UCSD-AML1 (cell line): ENCODE measurements at regions not wholly inside any gene's neighbourhood (a gene's known extent, or its start where the extent isn't known, plus 50 kb on each side); places are given as distances from the start of the nearest gene placed in this dataset.
"Not testable (repeated sequence)": the region's sequence is repeated elsewhere in the genome, so short reads cannot be mapped to it uniquely, and the experiment has no call there.

Experiments
- DNase-seq: peaks from one replicate; lab custom pipeline; 2025; ENCODE audit not compliant: unreplicated experiment; lab: John Stamatoyannopoulos, UW

DNA sequence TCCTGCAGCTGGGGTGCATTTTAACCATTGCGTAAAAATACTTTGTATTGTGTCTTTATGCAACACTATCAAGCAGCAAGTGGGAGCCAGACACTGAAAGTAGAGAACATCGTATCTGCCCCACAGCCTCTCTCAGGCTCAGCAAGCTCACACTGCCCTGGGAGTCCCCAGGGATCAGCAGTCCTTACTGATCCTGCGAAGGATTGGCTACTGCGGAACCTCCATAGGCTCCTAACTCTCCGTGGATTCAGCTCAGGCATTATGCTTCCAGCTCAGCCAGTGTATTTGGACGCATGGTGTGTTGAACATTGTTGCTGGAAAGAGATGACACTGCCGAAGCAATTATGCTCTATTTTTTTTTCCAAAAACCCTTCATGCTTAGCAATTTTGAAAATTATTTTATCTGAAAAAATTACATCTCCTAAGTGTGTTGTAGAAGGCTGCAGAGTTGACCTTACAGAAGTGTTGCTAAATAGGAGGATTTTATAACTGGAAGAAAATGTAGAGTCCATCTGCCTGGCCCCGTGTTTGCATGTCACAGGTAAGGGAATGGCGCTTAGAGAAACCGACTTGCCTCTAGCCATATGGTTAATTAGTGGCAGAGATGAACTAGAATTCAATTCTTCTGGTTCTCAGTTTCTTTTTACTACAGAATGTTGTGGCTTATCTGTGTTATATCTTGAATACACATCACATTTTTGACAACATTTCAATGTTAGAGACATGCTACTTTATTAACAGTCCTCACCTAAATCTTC, 276.4 kb upstream of the COBL start:
- no peak for DNase-seq

DNA sequence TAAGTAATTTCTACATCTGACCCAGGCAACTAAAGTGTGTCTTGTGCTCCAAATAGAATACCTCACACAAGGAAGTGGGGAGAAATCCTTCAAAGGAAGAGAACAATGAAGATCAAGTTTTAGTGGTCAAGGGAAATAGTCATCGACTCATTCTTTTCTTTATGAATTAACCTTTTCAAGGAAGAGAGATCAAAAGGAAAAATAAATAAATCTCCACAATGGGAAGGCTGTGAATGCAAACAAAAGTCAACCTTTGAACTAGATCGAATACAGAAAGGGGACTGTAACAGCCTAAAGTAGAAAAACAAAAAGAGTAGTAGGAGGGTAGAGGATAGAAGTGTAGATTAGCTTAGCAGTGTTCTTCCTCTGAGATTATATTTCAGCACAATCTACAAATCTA, 274.6 kb upstream of the COBL start:
- DNase-seq: no peak

GRCh38 chr7:51590746-51591145, 274.1 kb upstream of the COBL start:
- DNase-seq: no peak

GRCh38 chr7:51589111-51589510, 272.5 kb upstream of the COBL start:
- DNase-seq: no peak

DNA sequence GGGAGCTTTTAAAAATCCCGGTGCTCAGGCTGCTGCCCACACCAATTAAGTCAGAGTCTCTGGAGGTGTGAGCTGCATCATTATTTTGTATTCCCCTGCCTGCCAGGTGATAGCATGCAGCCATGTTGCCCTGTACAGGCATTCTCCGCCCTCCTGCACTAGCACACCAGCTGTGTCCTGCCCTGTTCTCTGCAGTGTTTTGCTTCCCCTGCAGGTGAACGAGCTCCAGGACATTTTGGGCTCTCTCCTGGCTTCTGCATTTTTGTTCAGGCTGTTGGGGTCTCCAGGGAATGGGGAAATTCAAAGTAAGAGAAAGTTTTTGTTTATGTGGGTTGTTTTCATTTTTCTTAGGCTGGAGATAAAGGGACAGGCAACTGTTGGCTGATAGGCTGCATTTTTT, 271.0 kb upstream of the COBL start:
- no peak for DNase-seq

- no peak for DNase-seq
Measured at GRCh38 chr7:51577390-51577789, 260.8 kb upstream of the COBL start.

GRCh38 chr7:51569581-51569980, 253.0 kb upstream of the COBL start:
- no peak for DNase-seq

DNA sequence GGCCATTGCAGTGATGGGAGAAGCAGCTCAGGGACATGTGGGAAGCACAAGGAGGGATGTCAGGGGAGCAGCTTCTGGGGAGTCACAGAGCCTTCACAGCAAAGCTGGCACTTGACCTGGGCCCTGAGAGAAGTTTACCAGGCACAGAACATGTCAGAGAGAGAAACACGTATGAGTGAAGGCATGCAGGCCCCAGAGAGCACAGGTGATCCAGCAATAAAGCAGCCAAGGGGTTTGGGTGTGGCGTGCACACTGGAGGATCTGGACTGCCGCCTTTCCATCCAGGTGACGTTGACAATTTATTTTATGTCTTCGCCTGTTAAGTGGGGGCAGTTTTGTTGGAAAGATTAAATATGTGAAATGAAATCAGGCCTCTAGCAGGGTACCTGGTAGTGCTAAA, 252.6 kb upstream of the COBL start:
- no peak for DNase-seq

DNA sequence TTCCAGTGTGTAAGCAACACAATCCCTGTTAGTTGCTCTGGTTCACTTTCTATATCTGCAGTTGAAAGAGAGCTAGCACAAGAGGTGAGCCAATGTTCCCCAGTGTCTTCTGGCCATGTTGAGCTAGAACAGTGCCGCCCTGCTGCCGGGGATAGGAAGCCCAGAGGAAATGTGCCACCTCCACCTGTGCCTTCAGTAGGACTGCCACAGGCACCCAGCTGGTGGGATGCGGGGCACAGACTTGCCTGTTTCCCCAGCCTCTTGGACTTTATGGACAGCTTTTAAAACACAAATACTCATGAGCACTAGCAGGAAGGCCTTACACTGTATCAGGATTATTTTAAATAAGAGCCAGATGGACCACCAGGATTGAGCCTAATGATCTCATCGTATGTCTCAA, 234.5 kb upstream of the COBL start:
- no peak for DNase-seq

DNA sequence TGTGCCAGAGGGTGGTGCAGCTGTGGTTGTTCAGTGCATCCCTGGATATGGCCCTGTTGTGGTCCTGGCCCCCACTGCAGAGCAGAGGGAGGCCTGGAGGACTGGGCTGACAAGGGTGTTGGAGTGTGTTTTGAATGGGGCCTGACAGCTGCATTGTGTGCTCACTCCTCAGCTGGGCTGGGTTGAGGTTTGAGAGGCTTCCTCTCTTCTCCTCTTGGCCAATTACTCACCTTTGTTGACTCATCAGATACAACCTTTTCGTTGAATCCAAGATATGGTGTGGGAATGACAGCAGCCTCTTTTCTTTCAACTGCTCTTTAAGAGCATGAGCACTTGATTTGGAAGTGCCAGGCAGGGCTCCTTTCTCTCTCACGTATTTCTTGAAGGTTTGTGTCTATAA, 228.5 kb upstream of the COBL start:
- no peak for DNase-seq

DNA sequence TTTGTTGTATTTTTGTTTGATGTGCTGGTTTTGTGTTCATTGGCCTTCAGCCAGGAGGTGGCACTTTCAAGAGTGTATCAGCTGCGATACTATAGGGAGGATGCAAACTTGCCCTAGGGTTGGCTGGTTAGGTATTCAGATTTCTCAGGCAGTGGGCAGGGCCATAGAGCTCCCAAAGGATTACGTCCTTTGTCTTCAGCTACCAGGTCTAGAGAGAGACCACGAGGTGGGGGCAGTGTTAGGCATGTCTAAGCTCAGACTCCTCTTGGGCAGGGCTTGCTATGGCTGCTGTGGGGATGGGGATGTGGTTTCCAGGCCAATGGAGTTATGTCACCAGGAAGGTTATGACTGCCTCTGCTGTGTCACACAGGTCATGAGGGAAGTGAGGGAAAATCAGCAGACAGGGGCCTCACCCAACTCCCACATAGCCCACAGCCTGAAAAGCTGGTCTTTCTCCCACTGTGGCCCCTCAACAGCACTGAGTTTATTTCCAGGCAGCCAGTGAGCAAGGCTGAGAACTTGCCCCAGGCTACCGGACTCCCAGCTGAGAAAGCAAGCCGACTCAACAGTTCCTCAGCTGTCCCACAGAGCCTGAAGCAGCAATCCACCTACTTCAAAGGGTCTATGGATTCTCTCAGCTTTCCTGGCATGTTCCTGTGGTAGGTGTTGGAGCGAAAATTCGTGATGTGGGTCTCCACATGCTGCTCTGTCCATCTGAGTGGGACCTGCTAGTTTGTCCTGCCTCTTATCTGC, 227.4 kb upstream of the COBL start:
- DNase-seq: no peak

DNA sequence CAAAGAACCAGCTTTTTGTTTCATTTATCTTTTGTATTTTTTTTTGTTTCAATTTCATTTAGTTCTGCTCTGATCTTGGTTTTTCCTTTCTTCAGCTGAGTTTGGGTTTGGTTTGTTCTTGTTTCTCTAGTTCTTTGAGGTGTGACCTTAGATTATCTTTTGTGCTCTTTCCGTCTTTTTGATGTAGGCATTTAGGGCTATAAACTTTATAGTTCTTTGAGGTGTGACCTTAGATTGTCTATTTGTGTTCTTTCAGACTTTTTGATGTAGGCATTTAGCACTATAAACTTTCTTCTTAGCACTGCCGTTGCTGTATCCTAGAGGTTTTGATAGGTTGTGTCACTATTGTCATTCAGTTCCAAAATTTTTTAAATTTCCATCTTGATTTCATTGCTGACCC, 224.3 kb upstream of the COBL start:
- DNase-seq: not testable (repeated sequence)

DNA sequence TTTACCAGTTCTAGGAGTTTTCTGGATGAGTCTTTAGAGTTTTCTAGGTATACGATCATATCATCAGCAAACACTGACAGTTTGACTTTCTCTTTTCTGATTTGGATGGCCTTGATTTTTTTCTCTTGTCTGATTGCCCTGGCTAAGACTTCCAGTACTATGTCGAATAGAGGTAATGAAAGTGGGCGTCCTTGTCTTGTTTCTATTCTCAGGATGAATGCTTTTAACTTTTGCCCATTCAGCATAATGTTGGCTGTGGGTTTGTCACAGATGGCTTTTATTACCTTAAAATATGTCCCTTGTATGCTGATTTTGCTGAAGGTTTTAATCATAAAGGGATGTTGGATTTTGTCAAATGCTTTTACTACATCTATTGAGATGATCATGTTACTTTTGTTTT, 223.2 kb upstream of the COBL start:
- no peak for DNase-seq

- DNase-seq: no peak
Measured at GRCh38 chr7:51528172-51528571, 211.6 kb upstream of the COBL start.

DNA sequence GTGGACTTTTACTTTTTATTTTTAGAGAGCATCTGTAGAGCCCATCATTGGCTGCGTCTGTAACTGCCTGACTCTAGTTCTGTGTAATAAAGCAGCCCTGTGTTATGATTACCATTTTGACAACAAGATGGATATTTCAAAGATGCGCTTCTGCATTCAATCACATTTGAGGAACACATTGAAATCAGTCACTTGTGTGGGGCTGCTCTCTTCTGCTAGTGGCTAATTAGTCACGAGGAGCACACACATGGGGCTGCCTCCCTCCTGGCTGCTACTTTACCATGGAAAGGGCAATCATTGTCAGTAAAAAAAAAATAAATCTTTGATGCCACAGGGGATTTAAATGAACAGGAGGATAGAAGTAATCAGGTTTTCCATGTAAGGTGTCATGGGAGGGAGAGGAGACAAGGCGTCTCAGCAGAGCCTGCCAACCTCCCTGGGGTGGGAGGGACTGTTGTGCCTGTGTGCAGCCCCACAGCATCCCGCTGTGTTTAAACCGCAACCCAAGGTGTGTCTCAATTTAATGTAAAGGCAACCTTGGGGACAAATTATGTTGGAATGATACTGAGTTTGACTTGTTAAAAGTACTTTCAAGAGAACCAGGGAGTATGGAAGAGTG, 205.2 kb upstream of the COBL start:
- no peak for DNase-seq

DNA sequence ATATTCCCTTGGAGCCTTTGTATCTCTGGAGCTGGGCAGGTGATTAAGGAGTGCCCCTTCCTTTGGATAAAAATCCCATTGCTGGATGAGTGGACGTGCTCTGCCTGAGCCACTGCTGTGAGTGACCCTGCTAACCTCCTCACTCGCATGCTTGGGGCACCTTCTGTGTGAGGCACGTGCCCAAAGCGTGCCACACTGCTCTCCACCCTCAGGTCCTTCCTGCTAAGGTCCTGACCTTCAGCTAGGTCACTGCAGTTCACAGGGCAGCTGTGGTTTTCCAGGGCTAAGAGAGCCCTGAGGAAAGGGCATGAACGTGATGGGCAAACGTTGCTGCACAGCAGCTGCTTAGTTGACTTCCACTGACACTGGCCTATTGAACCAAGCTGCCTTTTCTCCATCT, 204.4 kb upstream of the COBL start:
- no peak for DNase-seq

GRCh38 chr7:51518646-51519045, 202.0 kb upstream of the COBL start:
- no peak for DNase-seq

- no peak for DNase-seq
Measured at GRCh38 chr7:51517187-51517586, 200.6 kb upstream of the COBL start.

DNA sequence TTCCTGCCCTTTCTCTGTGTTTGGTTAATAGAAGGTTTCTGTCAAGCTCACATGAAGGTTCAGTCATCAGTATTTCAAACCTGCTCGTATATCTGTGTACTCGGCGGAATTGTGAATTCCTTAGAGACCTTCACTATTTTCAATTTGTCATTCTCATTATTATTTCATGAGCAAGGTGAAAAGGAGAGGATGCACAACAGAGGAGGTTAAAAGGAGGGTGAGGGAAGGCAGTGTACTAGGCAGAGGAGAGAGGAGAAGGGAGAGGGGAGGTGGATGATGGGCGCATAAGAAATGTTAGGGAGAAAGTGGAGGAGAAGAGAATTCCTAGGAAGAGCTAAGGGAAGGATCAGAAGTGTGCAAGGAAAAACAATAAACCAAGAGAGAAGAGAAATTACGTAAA, 185.0 kb upstream of the COBL start:
- DNase-seq: no peak

DNA sequence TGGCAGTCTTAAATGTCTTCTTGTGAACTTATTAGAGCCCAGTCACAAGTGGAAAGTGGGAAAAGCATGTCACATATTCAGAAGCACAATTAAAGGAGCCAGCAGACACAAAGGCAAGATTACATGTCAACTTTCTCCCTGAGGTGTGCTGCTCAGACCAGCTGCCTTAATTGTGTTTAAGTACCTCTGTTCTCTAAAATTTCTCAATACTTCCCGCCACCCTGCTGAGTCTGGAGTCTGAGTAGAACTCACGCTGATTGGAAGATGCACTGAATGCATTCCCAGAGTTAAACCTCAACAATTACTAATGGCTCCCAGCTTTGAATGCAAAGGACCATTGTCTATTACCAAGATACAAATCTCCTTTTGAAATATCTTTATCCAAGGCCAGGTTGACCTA, 166.4 kb upstream of the COBL start:
- DNase-seq: no peak

- DNase-seq: no peak
Measured at GRCh38 chr7:51481421-51481820, 164.8 kb upstream of the COBL start.

DNA sequence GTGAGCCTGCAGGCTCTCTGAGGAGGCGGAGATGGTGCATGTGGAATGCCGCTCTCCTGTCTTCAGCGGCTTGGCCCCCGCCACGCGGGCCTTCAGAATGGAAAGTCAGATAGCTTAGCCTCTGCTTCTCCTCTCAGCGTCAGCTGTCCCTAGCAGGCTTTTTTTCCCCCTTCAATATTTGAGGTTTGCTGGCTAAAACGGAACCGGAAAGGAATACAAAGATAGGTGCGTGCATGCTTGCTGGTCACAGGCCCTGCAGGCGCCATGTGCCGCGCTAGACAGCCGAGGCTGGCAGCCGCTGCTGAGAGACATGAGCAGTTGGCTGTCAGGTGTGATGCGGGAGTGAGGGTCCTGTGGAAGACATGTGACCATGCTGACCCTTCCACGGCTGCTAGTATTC, 161.2 kb upstream of the COBL start:
- DNase-seq: no peak
